GM12874 (cell line): ENCODE measurements at regions not wholly inside any gene's neighbourhood (a gene's known extent, or its start where the extent isn't known, plus 50 kb on each side); places are given as distances from the start of the nearest gene placed in this dataset.

ENCODE experiments used
- CTCF ChIP-seq: IDR thresholded peaks from 2 replicates; pipeline ENCODE4 v1.5.1; 2011; ENCODE audit warnings: low read depth, mild to moderate bottlenecking, control low read depth, low read length, moderate library complexity; ENCODE audit not compliant: insufficient read depth

GRCh38 chr3:181660337-181660736 is 51.4 kb upstream of the SOX2 start:
- no peak for TF ChIP-seq CTCF

GRCh38 chr3:181637456-181637855 is 74.3 kb upstream of the SOX2 start:
- no peak for TF ChIP-seq CTCF

- no peak for TF ChIP-seq CTCF
Observed at GRCh38 chr3:181637056-181637455, 74.7 kb upstream of the SOX2 start.

- TF ChIP-seq CTCF: no peak
Observed at GRCh38 chr3:181635141-181635540, 76.6 kb upstream of the SOX2 start.

- TF ChIP-seq CTCF: no peak
Observed at GRCh38 chr3:181633556-181633955, 78.2 kb upstream of the SOX2 start.

- no peak for TF ChIP-seq CTCF
Observed at GRCh38 chr3:181631901-181632300, 79.8 kb upstream of the SOX2 start.

GRCh38 chr3:181630853-181631252 is 80.9 kb upstream of the SOX2 start:
- TF ChIP-seq CTCF: no peak

- no peak for TF ChIP-seq CTCF
Observed at GRCh38 chr3:181629711-181630110, 82.0 kb upstream of the SOX2 start.
